ENCODE measurements at regions not wholly inside any gene's neighbourhood (a gene's known extent, or its start where the extent isn't known, plus 50 kb on each side); places are given as distances from the start of the nearest gene placed in this dataset.

GRCh38 chr15:37537802-37538201 is 396.6 kb upstream of the TMCO5A start:
- no peak for TF ChIP-seq CTCF (conservative IDR thresholded peaks at IDR 0.05; ENCODE audit: low read depth, low read length)
- no peak overlapping the region for H3K4me3 ChIP-seq (ENCODE audit: low read depth, low read length)
- DNase-seq (ENCODE audit: low read depth): no peak

- no peak for TF ChIP-seq CTCF (conservative IDR thresholded peaks at IDR 0.05; ENCODE audit: low read depth, low read length)
- no peak overlapping the region for H3K4me3 ChIP-seq (ENCODE audit: low read depth, low read length)
- DNase-seq (ENCODE audit: low read depth): no peak
Observed at GRCh38 chr15:37548116-37548515, 386.3 kb upstream of the TMCO5A start.

- no peak for DNase-seq (ENCODE audit: low read depth)
- TF ChIP-seq CTCF (conservative IDR thresholded peaks at IDR 0.05; ENCODE audit: low read depth, low read length): no peak
- no peak overlapping the region for H3K4me3 ChIP-seq (ENCODE audit: low read depth, low read length)
Observed at GRCh38 chr15:37550360-37551024, 383.9 kb upstream of the TMCO5A start.

- no peak for TF ChIP-seq CTCF (conservative IDR thresholded peaks at IDR 0.05; ENCODE audit: low read depth, low read length)
- H3K4me3 ChIP-seq (ENCODE audit: low read depth, low read length): no peak overlapping the region
- DNase-seq (ENCODE audit: low read depth): no peak
Observed at GRCh38 chr15:37572401-37572800, 362.0 kb upstream of the TMCO5A start.

- no peak for DNase-seq (ENCODE audit: low read depth)
- no peak for TF ChIP-seq CTCF (conservative IDR thresholded peaks at IDR 0.05; ENCODE audit: low read depth, low read length)
- H3K4me3 ChIP-seq (ENCODE audit: low read depth, low read length): no peak overlapping the region
Observed at GRCh38 chr15:37574985-37575384, 359.5 kb upstream of the TMCO5A start.

GRCh38 chr15:37576952-37577351 is 357.5 kb upstream of the TMCO5A start:
- TF ChIP-seq CTCF (conservative IDR thresholded peaks at IDR 0.05; ENCODE audit: low read depth, low read length): no peak
- H3K4me3 ChIP-seq (ENCODE audit: low read depth, low read length): no peak overlapping the region
- DNase-seq (ENCODE audit: low read depth): no peak

GRCh38 chr15:37581866-37582532 is 352.4 kb upstream of the TMCO5A start:
- H3K4me3 ChIP-seq (ENCODE audit: low read depth, low read length): no peak overlapping the region
- DNase-seq (ENCODE audit: low read depth): no peak
- no peak for TF ChIP-seq CTCF (conservative IDR thresholded peaks at IDR 0.05; ENCODE audit: low read depth, low read length)

Measured in choroid plexus epithelial cell (primary cell).